Gastroesophageal sphincter (tissue), 3 donors: ENCODE measurements at regions not wholly inside any gene's neighbourhood (a gene's known extent, or its start where the extent isn't known, plus 50 kb on each side); places are given as distances from the start of the nearest gene placed in this dataset.

Experiments
- CTCF ChIP-seq, 4 experiments: fragments of 200-600 bp in 2 of 4; fragments of 450-650 bp in 2 of 4; sonication (generic) in 1 of 4; IDR thresholded peaks; one replicate each; pipeline ENCODE4 v1.5.1; 2017 to 2019; ENCODE audit warnings: antibody characterized with exemption in 4 of 4, mild to moderate bottlenecking in 2 of 4, moderate library complexity in 2 of 4
- POLR2AphosphoS5 ChIP-seq: sonication (generic); formaldehyde crosslinking; IDR thresholded peaks from one replicate; pipeline ENCODE4 v1.6.1; 2017; ENCODE audit warnings: antibody characterized with exemption

GRCh38 chr14:82725213-82725612 lies 1191.6 kb upstream of the SEL1L start:
- no peak for TF ChIP-seq CTCF (IDR thresholded peaks at IDR 0.05)
- no peak for TF ChIP-seq POLR2AphosphoS5
